HepG2 (cell line): ENCODE measurements at regions not wholly inside any gene's neighbourhood (a gene's known extent, or its start where the extent isn't known, plus 50 kb on each side); places are given as distances from the start of the nearest gene placed in this dataset.

Experiments used
- ATAC-seq: fragments of 200-7000 bp; cut with Tn5 transposase; 3 replicates; pipeline ENCODE4 v1.9.1; 2020; ENCODE audit warnings: mild to moderate bottlenecking, moderate library complexity
- BruUV-seq: library from RNA; stranded (reverse); fragments of 400-500 nt; replicated peaks from 2 replicates; lab custom pipeline; 2021; lab: Mats Ljungman, UMichigan
- CTCF ChIA-PET: fragments of 300-600 bp; formaldehyde crosslinking; extraction: SDS; loops from one replicate; lab custom pipeline; 2021; ENCODE audit warnings: low total read pairs, inconsistent platforms, low intra/inter-chr PET ratio; lab: Yijun Ruan, JAX
- POLR2A ChIA-PET: fragments of 350-600 bp; sonication (Branson Sonifier 250); formaldehyde crosslinking; loops from one replicate; lab custom pipeline; 2020; ENCODE audit warnings: antibody characterized with exemption, inconsistent platforms; lab: Yijun Ruan, JAX
- DNase-seq: peaks from one replicate; pipeline ENCODE4 v3.0.0-alpha.2; 2015; ENCODE audit warnings: low spot score
- FAIRE-seq: peaks from 3 replicates; lab custom pipeline; 2011; peaks lifted over from hg19 to GRCh38; lab: Jason Lieb, UNC
- H2AFZ ChIP-seq: one replicate; pipeline ENCODE4 v1.6.1; 2011; ENCODE audit warnings: low read length, inconsistent platforms
- H3K27ac ChIP-seq: fragments of 300-600 bp; 3 replicates; pipeline ENCODE4 v1.8.0; 2011; ENCODE audit warnings: mixed run types, mild to moderate bottlenecking, mixed read lengths, low read length, inconsistent platforms; ENCODE audit not compliant: insufficient read depth; ENCODE audit errors: extremely low read length
- H3K27me3 ChIP-seq, 2 experiments: fragments of 200-600 bp in 1 of 2; 2 replicates in 1 of 2; 3 replicates in 1 of 2; pipeline versions ENCODE4 v1.6.0 to v1.8.0; 2011; ENCODE audit warnings: low read length in 2 of 2, mild to moderate bottlenecking in 2 of 2, moderate library complexity in 2 of 2, inconsistent platforms in 1 of 2; ENCODE audit not compliant: insufficient read depth in 2 of 2, control insufficient read depth in 1 of 2
- H3K36me3 ChIP-seq, 2 experiments: fragments of 200-600 bp in 1 of 2; replicated peaks in 1 of 2; 2 replicates in 1 of 2; 3 replicates in 1 of 2; pipeline versions ENCODE4 v1.5.1 to v1.8.0; 2011; ENCODE audit warnings: low read length in 2 of 2, inconsistent platforms in 1 of 2; ENCODE audit not compliant: insufficient read depth in 2 of 2, control insufficient read depth in 1 of 2
- H3K4me1 ChIP-seq: 2 replicates; pipeline ENCODE4 v1.5.1; 2012; ENCODE audit warnings: low read length, inconsistent platforms; ENCODE audit not compliant: insufficient read depth
- H3K4me2 ChIP-seq: 2 replicates; pipeline ENCODE4 v1.6.0; 2011; ENCODE audit warnings: low read depth, low read length, inconsistent platforms
- H3K4me3 ChIP-seq, 3 experiments: fragments of 200-600 bp in 1 of 3; sonication (generic), shearing (Covaris generic) in 1 of 3; replicated peaks in 1 of 3; 2 replicates each; pipeline ENCODE4 v1.5.1; 2011 to 2016; ENCODE audit warnings: low read length in 3 of 3, inconsistent platforms in 2 of 3, low read depth in 2 of 3, mild to moderate bottlenecking in 2 of 3, control low read depth in 1 of 3, mixed read lengths in 1 of 3; ENCODE audit not compliant: insufficient read depth in 1 of 3
- H3K79me2 ChIP-seq: one replicate; pipeline ENCODE4 v1.6.1; 2011; ENCODE audit warnings: low read length, inconsistent platforms; ENCODE audit not compliant: insufficient read depth
- H3K9ac ChIP-seq: 2 replicates; pipeline ENCODE4 v1.6.0; 2011; ENCODE audit warnings: mild to moderate bottlenecking, low read depth, low read length, inconsistent platforms; ENCODE audit not compliant: insufficient read depth
- H3K9me3 ChIP-seq: 2 replicates; pipeline ENCODE4 v1.5.1; 2012; ENCODE audit warnings: mild to moderate bottlenecking, low read length
- H4K20me1 ChIP-seq: 2 replicates; pipeline ENCODE4 v1.6.0; 2011; ENCODE audit warnings: inconsistent platforms, mild to moderate bottlenecking, low read length, moderate library complexity; ENCODE audit not compliant: insufficient read depth
- EEA1 ChIP-seq: sonication (generic); formaldehyde crosslinking; IDR thresholded peaks from 2 replicates; pipeline ENCODE4 v1.5.1; 2020; ENCODE audit warnings: mild to moderate bottlenecking, missing genetic modification reagents, borderline replicate concordance
- GLI4 ChIP-seq: sonication (generic); formaldehyde crosslinking; IDR thresholded peaks from 2 replicates; pipeline ENCODE4 v1.5.1; 2020; ENCODE audit warnings: missing genetic modification reagents, mild to moderate bottlenecking, moderate library complexity, borderline replicate concordance
- GMEB1 ChIP-seq: sonication (generic); formaldehyde crosslinking; IDR thresholded peaks from 2 replicates; pipeline ENCODE4 v1.5.1; 2020; ENCODE audit warnings: missing genetic modification reagents, mild to moderate bottlenecking, borderline replicate concordance
- KAT7 ChIP-seq: IDR thresholded peaks from 2 replicates; pipeline ENCODE4 v1.6.1; 2018; ENCODE audit warnings: borderline replicate concordance, missing compliant biosample characterization
- KDM5A ChIP-seq: fragments of 200-600 bp; sonication (generic); IDR thresholded peaks from 2 replicates; pipeline ENCODE4 v1.7.0; 2018; ENCODE audit warnings: antibody characterized with exemption, mild to moderate bottlenecking, low read length, borderline replicate concordance
- NFATC3 ChIP-seq: sonication (generic); formaldehyde crosslinking; IDR thresholded peaks from 2 replicates; pipeline ENCODE4 v1.5.1; 2020; ENCODE audit warnings: mild to moderate bottlenecking, missing genetic modification reagents
- NFIC ChIP-seq: IDR thresholded peaks from 2 replicates; pipeline ENCODE4 v1.6.1; 2012; ENCODE audit warnings: mild to moderate bottlenecking, low read length, inconsistent platforms
- PHF5A ChIP-seq: IDR thresholded peaks from one replicate; pipeline ENCODE4 v1.6.1; 2018; ENCODE audit warnings: low read depth, missing genetic modification reagents; ENCODE audit not compliant: unreplicated experiment
- SMARCE1 ChIP-seq: fragments of 450-650 bp; IDR thresholded peaks from 2 replicates; pipeline ENCODE4 v1.6.1; 2017; ENCODE audit warnings: borderline replicate concordance
- TIGD3 ChIP-seq: sonication (generic); formaldehyde crosslinking; IDR thresholded peaks from 2 replicates; pipeline ENCODE4 v1.5.1; 2020; ENCODE audit warnings: mild to moderate bottlenecking, missing genetic modification reagents, borderline replicate concordance
- ZNF263 ChIP-seq: sonication (generic); formaldehyde crosslinking; IDR thresholded peaks from 2 replicates; pipeline ENCODE4 v1.4.0; 2020; ENCODE audit warnings: missing genetic modification reagents
- ZNF660 ChIP-seq: sonication (generic); formaldehyde crosslinking; IDR thresholded peaks from 2 replicates; pipeline ENCODE4 v1.5.1; 2020; ENCODE audit warnings: mild to moderate bottlenecking, low read depth, missing genetic modification reagents, borderline replicate concordance
- ZNF724P ChIP-seq: sonication (generic); formaldehyde crosslinking; IDR thresholded peaks from 2 replicates; pipeline ENCODE4 v1.8.0; 2022; ENCODE audit warnings: missing genetic modification reagents, borderline replicate concordance
- ZNF775 ChIP-seq: sonication (generic); formaldehyde crosslinking; IDR thresholded peaks from 2 replicates; pipeline ENCODE4 v1.4.0; 2020; ENCODE audit warnings: missing genetic modification reagents, mild to moderate bottlenecking, moderate library complexity, borderline replicate concordance
- ZNF790 ChIP-seq: sonication (generic); formaldehyde crosslinking; IDR thresholded peaks from 2 replicates; pipeline ENCODE4 v1.8.0; 2022; ENCODE audit warnings: missing genetic modification reagents, mild to moderate bottlenecking, borderline replicate concordance
- WGBS: methylation state at CpG from one replicate; pipeline ENCODE4 v1.1.6; 2017; ENCODE audit warnings: low lambda C conversion rate; 5-methylcytosine and 5-hydroxymethylcytosine counted together
- in situ Hi-C: cut with HindIII; loops from 2 replicates; pipeline ENCODE4 v1.10.0; 2017; ENCODE audit warnings: low pct_unique_long_range_greater_than_20kb; ENCODE audit not compliant: extremely low pct_ligation_motif_present
- intact Hi-C: fragments of 100-400 bp; cut with micrococcal nuclease; formaldehyde crosslinking; loops from one replicate; pipeline ENCODE4 v1.10.0; 2022; ENCODE audit not compliant: unreplicated experiment
- TF ChIP-seq, protein P1 (sequence below), 2 experiments: sonication (generic) in 1 of 2; formaldehyde crosslinking in 1 of 2; IDR thresholded peaks; 2 replicates each; pipeline versions ENCODE4 v1.5.1 to v1.6.1; 2011 to 2020; ENCODE audit warnings: borderline replicate concordance in 1 of 2, low read depth in 1 of 2, low read length in 1 of 2, mild to moderate bottlenecking in 1 of 2, missing genetic modification reagents in 1 of 2, moderate library complexity in 1 of 2
- TF ChIP-seq, protein P2 (sequence below): IDR thresholded peaks from 2 replicates; pipeline ENCODE4 v1.6.1; 2012; ENCODE audit warnings: low read depth, low read length, improper control_type of control experiment

DNA sequence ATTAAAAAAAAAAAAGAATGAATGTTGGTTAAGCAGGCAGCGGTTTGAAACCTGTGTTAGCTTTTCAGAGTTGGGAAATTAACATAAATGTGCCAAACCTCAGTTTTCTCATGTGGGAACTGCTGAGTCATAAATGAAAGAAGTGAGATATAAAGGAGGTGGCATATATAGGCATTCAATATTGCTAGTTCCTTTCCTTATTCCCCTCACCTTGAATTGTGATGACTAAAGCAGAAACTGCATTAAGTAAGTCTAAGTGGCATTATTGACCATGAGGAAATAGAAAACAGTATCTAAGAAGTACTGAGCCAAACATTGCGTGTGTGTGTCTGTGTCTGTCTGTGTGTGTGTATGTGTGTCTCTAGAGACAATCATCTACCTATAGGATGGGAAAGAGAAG lies 691.2 kb downstream of the TLR4 start (continued):
- TF ChIP-seq KDM5A (no peak), ZNF724P (CRISPR knock-in tag) (no peak), PHF5A (CRISPR knock-in tag) (no peak), TIGD3 (CRISPR knock-in tag) (no peak)

GRCh38 chr9:118401546-118401945 lies 697.3 kb downstream of the TLR4 start:
- Histone ChIP-seq H4K20me1 (no peaks in the 10 kb centered on the region), H3K4me3 (no peak overlapping the region), H3K4me2 (no peak overlapping the region), H3K9ac (no peak overlapping the region), H3K4me1 (no peaks in the 10 kb centered on the region), H3K27ac (no peak overlapping the region), H3K79me2 (no peaks in the 10 kb centered on the region), H2AFZ (no peak overlapping the region), H3K36me3 (no peaks in the 10 kb centered on the region), H3K27me3 (no peaks in the 10 kb centered on the region), H3K9me3 (peaks cover 80% of the 10 kb centered on the region)
- no peak for DNase-seq
- FAIRE-seq = no peak
- CTCF ChIA-PET = no interaction called here
- ATAC-seq = no peak
- intact Hi-C loops = no loop called here
- in situ Hi-C loops = no loop called here
- no TSS peak for BruUV-seq
- POLR2A ChIA-PET = no interaction called here
- 0% methylated on average over 1 of the region's 1 CpG for WGBS
- TF ChIP-seq ZNF263 = no peak
- no peak for TF ChIP-seq NFIC
- TF ChIP-seq ZNF790 (CRISPR knock-in tag) = no peak
- TF ChIP-seq KAT7 = no peak
- TF ChIP-seq NFATC3 (CRISPR knock-in tag) = no peak
- TF ChIP-seq, protein P1, sequence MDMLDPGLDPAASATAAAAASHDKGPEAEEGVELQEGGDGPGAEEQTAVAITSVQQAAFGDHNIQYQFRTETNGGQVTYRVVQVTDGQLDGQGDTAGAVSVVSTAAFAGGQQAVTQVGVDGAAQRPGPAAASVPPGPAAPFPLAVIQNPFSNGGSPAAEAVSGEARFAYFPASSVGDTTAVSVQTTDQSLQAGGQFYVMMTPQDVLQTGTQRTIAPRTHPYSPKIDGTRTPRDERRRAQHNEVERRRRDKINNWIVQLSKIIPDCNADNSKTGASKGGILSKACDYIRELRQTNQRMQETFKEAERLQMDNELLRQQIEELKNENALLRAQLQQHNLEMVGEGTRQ (IDR thresholded peaks at IDR 0.05; ENCODE audit: low read depth, low read length) = no peak
- TF ChIP-seq, protein P1 (CRISPR knock-in tag; IDR thresholded peaks at IDR 0.05; ENCODE audit: borderline replicate concordance) = no peak
- TF ChIP-seq GLI4 (CRISPR knock-in tag) = no peak
- TF ChIP-seq ZNF775 (CRISPR knock-in tag) = no peak
- no peak for TF ChIP-seq EEA1
- TF ChIP-seq SMARCE1 = no peak
- TF ChIP-seq GMEB1 (CRISPR knock-in tag) = no peak
- TF ChIP-seq, protein P2, sequence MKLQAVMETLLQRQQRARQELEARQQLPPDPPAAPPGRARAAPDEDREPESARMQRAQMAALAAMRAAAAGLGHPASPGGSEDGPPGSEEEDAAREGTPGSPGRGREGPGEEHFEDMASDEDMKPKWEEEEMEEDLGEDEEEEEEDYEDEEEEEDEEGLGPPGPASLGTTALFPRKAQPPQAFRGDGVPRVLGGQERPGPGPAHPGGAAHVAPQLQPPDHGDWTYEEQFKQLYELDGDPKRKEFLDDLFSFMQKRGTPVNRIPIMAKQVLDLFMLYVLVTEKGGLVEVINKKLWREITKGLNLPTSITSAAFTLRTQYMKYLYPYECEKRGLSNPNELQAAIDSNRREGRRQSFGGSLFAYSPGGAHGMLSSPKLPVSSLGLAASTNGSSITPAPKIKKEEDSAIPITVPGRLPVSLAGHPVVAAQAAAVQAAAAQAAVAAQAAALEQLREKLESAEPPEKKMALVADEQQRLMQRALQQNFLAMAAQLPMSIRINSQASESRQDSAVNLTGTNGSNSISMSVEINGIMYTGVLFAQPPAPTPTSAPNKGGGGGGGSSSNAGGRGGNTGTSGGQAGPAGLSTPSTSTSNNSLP = no peak
- TF ChIP-seq ZNF660 (CRISPR knock-in tag) = no peak
